Ectodermal cell (in vitro differentiated cells): ENCODE measurements at regions not wholly inside any gene's neighbourhood (a gene's known extent, or its start where the extent isn't known, plus 50 kb on each side); places are given as distances from the start of the nearest gene placed in this dataset.
"Not testable (repeated sequence)": the region's sequence is repeated elsewhere in the genome, so short reads cannot be mapped to it uniquely, and the experiment has no call there.

Experiments
- H3K27ac ChIP-seq: 2 replicates; pipeline ENCODE4 v1.7.0; 2013; ENCODE audit warnings: mild to moderate bottlenecking, low read depth, low read length; ENCODE audit not compliant: insufficient read depth, poor library complexity, severe bottlenecking
- H3K27me3 ChIP-seq: 2 replicates; pipeline ENCODE4 v1.7.0; 2013; ENCODE audit warnings: mild to moderate bottlenecking, low read length; ENCODE audit not compliant: insufficient read depth, control insufficient read depth, poor library complexity, severe bottlenecking
- H3K36me3 ChIP-seq: one replicate; pipeline ENCODE4 v1.7.0; 2013; ENCODE audit warnings: low read length; ENCODE audit not compliant: control insufficient read depth, insufficient read depth
- H3K4me1 ChIP-seq: one replicate; pipeline ENCODE4 v1.7.0; 2013; ENCODE audit warnings: low read length; ENCODE audit not compliant: control insufficient read depth, insufficient read depth
- H3K4me3 ChIP-seq: 2 replicates; pipeline ENCODE4 v1.7.0; 2013; ENCODE audit warnings: low read depth, low read length, control low read depth; ENCODE audit not compliant: insufficient read depth
- H3K9me3 ChIP-seq: 2 replicates; pipeline ENCODE4 v1.7.0; 2013; ENCODE audit warnings: mild to moderate bottlenecking, low read length, moderate library complexity; ENCODE audit not compliant: control insufficient read depth
- WGBS, 2 experiments: methylation state at CpG; one replicate each; pipeline ENCODE4 v1.1.7; 2013; ENCODE audit warnings: missing lambda C conversion rate in 2 of 2; 5-methylcytosine and 5-hydroxymethylcytosine counted together

DNA sequence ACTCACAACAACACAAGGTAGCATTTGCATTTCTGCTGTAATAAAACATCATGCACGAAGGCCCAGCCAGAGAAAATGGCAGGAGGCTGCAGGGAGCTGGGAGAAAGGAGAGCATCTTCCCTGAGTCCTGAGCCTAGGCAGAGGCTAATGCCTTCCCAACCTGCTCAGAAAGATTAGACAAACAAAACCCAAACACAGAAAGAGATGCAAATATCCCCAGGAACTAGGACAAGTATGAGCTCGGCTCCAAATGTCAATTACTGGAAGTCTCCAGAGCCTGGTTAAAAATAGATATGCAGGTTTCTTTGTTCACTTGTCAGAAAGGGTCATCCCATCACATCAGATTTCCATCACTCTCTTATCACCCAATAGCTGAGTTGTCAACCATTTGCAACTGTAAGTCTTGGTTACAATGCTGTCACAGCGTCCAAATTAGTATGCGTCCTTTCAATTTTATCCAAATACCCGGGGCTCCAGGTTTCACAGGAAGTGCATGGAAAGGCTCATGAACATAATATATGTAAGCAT lies 316.5 kb upstream of the CELF2 start:
- H3K27ac ChIP-seq: no peak overlapping the region
- peaks cover 5% of the 10 kb centered on the region for H3K4me1 ChIP-seq
- no peaks in the 10 kb centered on the region for H3K9me3 ChIP-seq
- H3K4me3 ChIP-seq: no peak overlapping the region
- no peaks in the 10 kb centered on the region for H3K27me3 ChIP-seq
- WGBS, 2 experiments: 96 to 97% methylated on average over 5 of the region's 5 CpGs
- no peaks in the 10 kb centered on the region for H3K36me3 ChIP-seq

DNA sequence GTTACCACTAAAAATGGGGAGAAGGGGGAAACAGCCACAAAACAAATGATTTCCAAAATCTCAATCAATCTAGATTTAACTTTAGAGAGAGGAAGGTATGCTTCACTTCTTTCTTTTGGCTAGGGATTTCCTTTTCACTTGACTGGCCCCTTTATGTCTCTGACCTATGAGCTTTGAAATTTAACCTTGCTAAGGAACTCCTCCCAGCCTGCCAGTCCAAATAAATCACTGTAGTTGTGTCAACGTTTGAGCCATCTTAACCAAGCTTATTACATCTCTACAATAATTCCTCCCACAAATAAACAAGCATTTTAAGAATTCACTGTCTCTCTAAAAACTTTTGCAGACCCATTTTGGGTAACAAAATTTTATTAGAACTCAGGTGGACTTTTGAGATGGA lies 315.5 kb upstream of the CELF2 start:
- Histone ChIP-seq H3K4me3 (no peak overlapping the region), H3K27ac (no peak overlapping the region), H3K4me1 (peaks cover 5% of the 10 kb centered on the region), H3K9me3 (no peaks in the 10 kb centered on the region), H3K36me3 (no peaks in the 10 kb centered on the region), H3K27me3 (no peaks in the 10 kb centered on the region)
- 66 to 75% methylated on average over 1 of the region's 1 CpG for WGBS, 2 experiments

DNA sequence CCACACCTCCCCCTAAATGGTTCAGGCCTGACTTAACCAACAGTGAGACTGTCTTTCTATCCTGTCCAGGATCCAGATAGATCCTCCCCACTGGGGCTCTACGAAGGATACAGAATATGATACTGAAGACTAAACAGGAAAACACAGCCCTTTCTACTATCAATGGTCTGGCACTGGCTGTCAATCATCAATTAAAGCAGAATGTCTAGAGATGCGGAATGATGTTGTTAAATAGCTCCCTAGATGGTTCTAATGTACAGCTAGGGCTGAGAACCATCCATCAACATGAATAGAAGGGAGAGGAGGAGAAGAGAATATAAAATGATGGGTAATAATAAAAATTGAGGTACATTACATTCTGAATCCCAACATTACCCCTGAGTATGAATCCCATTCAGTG lies 314.3 kb upstream of the CELF2 start:
- H3K4me3 ChIP-seq: no peak overlapping the region
- H3K9me3 ChIP-seq: no peaks in the 10 kb centered on the region
- H3K27me3 ChIP-seq: no peaks in the 10 kb centered on the region
- H3K36me3 ChIP-seq: no peaks in the 10 kb centered on the region
- peaks cover 5% of the 10 kb centered on the region for H3K4me1 ChIP-seq
- no peak overlapping the region for H3K27ac ChIP-seq
- WGBS, 2 experiments: 95 to 100% methylated on average over 2 of the region's 2 CpGs

DNA sequence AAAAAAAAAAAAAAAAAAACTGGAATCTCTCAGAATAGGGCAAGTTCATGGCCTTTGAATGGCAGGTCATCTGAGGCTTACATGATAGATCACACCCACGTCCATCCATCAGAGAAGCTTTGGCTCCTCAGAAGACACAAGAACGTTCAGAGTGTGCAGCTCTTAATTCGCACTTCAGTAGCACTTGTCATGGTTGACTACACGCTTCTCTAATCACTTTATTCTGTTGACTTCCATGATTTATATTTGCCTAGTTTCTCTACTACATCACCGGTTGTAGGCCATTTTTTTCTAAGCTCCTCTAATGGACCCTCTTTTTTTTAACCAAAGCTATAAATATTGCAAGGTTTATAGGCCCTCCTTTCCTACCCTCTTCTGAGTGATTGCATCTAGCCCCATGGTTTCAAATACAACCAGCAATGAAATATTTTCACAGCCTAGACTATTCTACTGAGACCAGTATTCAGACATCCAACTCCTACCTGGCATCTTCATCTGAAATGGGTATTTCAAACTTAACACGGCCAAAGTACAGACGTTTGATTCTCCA lies 305.4 kb upstream of the CELF2 start:
- no peak overlapping the region for H3K27ac ChIP-seq
- no peaks in the 10 kb centered on the region for H3K4me1 ChIP-seq
- no peak overlapping the region for H3K4me3 ChIP-seq
- no peaks in the 10 kb centered on the region for H3K9me3 ChIP-seq
- no peaks in the 10 kb centered on the region for H3K36me3 ChIP-seq
- H3K27me3 ChIP-seq: no peaks in the 10 kb centered on the region
- 90 to 92% methylated on average over 7 of the region's 7 CpGs for WGBS, 2 experiments

DNA sequence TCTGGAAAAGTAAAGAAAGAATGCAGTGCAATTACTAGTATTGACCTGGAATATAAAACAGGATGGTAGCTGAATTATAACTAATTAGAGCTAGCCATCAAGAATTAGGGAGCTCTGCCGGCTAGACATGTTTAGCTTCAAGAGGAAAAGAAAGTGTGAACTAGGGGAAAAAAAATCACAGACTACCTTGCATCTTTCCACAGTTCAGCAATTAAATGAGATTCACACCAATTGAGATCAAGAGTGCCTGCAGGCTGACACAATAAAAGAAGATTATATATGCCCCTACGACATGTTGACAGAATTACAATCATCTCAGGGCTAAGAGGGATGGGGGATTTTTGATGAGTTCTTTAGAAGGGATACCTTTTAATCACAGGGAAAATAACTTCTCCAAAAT lies 303.3 kb upstream of the CELF2 start:
- 94 to 100% methylated on average over 2 of the region's 2 CpGs for WGBS, 2 experiments
- Histone ChIP-seq H3K9me3 (no peaks in the 10 kb centered on the region), H3K27me3 (no peaks in the 10 kb centered on the region)

DNA sequence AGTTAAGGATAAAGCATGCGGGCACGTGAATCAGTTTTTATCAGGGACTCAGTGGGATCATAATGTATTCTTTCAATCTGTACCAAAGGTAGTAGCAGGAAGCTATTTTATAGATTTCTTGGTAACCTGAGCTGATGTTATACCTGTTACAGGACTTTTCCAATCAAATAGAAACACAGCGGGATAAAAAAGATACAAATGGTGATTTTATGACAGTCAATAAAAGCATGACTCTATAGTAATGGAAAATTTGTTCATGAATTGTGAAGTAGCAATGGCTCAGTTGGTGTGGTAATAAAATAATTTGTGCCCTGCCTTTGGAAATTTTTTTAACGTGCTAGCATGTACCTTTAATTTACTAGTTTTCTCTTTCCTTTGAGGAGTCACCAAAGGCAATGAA lies 300.7 kb upstream of the CELF2 start:
- no peaks in the 10 kb centered on the region for H3K4me1 ChIP-seq
- no peaks in the 10 kb centered on the region for H3K9me3 ChIP-seq
- no peak overlapping the region for H3K27ac ChIP-seq
- WGBS, 2 experiments: 93 to 96% methylated on average over 4 of the region's 4 CpGs
- H3K27me3 ChIP-seq: no peaks in the 10 kb centered on the region
- no peaks in the 10 kb centered on the region for H3K36me3 ChIP-seq
- H3K4me3 ChIP-seq: no peak overlapping the region

More for the DNA sequence above, 303.3 kb upstream of the CELF2 start:
- Histone ChIP-seq H3K27ac (no peak overlapping the region), H3K4me3 (no peak overlapping the region), H3K4me1 (no peaks in the 10 kb centered on the region), H3K36me3 (no peaks in the 10 kb centered on the region)

DNA sequence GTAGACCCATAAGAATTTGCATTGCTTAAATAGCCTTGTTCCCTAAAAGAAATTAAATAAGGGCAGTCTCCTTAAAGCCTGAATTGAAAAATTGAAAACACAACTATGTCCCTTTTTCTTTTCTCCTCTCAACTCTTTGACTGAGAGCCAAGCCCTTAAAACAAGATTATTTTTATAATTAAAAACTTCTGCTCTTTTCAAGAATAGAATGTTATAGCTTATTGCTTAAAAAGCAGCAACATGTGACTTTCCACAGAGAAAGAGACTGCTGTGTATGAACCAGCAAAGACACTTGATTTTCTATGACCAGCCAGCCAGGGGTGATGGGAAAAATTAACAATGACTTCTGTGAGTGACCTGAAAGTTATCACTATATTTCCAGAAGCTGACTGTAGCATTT lies 295.2 kb upstream of the CELF2 start:
- Histone ChIP-seq H3K27ac (no peak overlapping the region), H3K36me3 (no peaks in the 10 kb centered on the region), H3K9me3 (no peaks in the 10 kb centered on the region), H3K4me3 (no peak overlapping the region), H3K27me3 (no peaks in the 10 kb centered on the region), H3K4me1 (no peaks in the 10 kb centered on the region)

DNA sequence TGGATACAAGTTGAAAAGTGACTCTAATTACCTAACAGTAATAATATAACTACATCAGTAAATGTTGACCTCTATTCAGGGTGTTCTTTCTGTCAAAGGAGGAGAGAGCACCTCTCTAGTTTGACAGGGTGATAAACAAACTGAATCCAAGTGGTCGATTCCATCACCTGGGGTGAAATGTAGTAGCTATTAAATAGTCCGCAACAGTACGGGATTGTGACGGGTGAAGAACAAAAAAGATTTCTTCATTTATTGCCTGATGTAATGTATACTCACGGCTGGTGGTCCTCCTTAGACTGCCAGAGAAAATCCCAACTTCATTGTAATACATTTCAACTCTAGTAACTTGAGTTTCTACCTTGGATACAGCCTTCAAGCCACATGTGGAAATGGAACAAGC lies 292.5 kb upstream of the CELF2 start:
- H3K27me3 ChIP-seq: no peaks in the 10 kb centered on the region
- no peaks in the 10 kb centered on the region for H3K4me1 ChIP-seq
- WGBS, 2 experiments: 94 to 95% methylated on average over 5 of the region's 5 CpGs
- no peaks in the 10 kb centered on the region for H3K36me3 ChIP-seq
- H3K9me3 ChIP-seq: no peaks in the 10 kb centered on the region
- no peak overlapping the region for H3K4me3 ChIP-seq
- no peak overlapping the region for H3K27ac ChIP-seq

DNA sequence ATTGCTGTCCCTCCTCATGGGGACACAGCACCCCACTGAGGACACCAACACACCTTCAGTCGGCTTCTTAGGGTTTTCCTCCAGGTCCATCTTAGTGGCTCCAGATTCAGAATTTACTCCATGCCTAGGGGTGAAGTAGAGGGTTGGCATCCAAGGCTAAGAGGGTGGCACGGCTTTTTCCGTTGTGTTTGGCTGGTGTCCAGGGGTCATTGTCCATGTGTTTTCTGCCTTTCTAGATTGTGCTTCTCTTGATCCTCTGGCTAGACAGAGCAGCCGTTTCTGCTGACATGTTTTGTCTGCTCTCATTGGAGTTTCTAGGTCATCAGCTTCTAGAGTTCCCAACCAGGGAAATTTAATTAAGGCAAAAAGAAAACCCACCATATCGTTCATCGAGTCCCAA lies 291.6 kb upstream of the CELF2 start:
- Histone ChIP-seq H3K36me3 (no peaks in the 10 kb centered on the region), H3K4me1 (no peaks in the 10 kb centered on the region), H3K4me3 (no peak overlapping the region), H3K27me3 (no peaks in the 10 kb centered on the region), H3K27ac (no peak overlapping the region), H3K9me3 (no peaks in the 10 kb centered on the region)
- WGBS, 2 experiments: 94 to 98% methylated on average over 6 of the region's 6 CpGs

DNA sequence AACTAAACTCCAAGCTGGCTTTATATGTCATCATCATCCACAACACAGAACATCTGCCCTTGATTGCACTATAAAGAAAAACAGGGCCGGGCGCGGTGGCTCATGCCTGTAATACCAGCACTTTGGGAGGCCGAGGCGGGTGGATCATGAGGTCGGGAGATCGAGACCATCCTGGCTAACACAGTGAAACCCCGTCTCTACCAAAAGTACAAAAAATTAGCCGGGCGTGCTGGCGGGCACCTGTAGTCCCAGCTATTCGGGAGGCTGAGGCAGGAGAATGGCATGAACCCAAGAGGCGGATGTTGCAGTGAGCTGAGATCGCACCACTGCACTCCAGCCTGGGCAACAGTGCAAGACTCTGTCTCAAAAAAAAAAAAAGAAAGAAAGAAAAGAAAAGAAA lies 290.3 kb upstream of the CELF2 start:
- H3K9me3 ChIP-seq, H3K27ac ChIP-seq, H3K27me3 ChIP-seq, H3K4me1 ChIP-seq, H3K36me3 ChIP-seq, H3K4me3 ChIP-seq: not testable (repeated sequence)
- 93% methylated on average over 14 of the region's 14 CpGs for WGBS, 2 experiments

DNA sequence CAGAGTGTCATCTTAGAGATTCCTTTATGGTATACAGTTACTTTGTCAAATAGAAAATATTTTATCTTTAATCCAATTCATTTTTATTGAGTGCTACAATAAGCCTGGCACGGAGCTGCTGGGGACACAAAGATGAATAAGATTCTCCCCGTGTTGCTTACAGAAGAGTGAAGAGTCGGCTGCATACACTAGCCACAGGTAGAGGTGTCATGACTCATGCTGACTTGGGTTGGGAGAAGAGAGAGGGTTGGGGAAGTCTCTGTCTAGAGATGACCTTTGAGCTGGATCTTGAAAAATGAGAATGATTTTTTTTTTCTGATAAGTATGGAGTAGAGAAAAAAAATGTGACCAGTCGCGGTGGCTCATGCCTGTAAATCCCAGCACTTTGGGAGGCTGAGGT lies 289.9 kb upstream of the CELF2 start:
- H3K27ac ChIP-seq: no peak overlapping the region
- H3K9me3 ChIP-seq: no peaks in the 10 kb centered on the region
- no peaks in the 10 kb centered on the region for H3K27me3 ChIP-seq
- no peaks in the 10 kb centered on the region for H3K4me1 ChIP-seq
- 87 to 92% methylated on average over 5 of the region's 5 CpGs for WGBS, 2 experiments
- H3K4me3 ChIP-seq: no peak overlapping the region
- no peaks in the 10 kb centered on the region for H3K36me3 ChIP-seq
